Colonic mucosa (tissue), 4 donors: ENCODE measurements at regions not wholly inside any gene's neighbourhood (a gene's known extent, or its start where the extent isn't known, plus 50 kb on each side); places are given as distances from the start of the nearest gene placed in this dataset.

ENCODE experiments used
- DNase-seq: peaks from one replicate; pipeline ENCODE4 v3.0.0-alpha.2; 2020
- H3K27ac ChIP-seq: fragments of 200-600 bp; one replicate; pipeline ENCODE4 v1.8.0; 2021
- H3K27me3 ChIP-seq: fragments of 200-600 bp; one replicate; pipeline ENCODE4 v1.8.0; 2021
- H3K36me3 ChIP-seq: fragments of 200-600 bp; one replicate; pipeline ENCODE4 v1.8.0; 2021
- H3K4me1 ChIP-seq: fragments of 200-600 bp; one replicate; pipeline ENCODE4 v1.8.0; 2021; ENCODE audit warnings: mild to moderate bottlenecking
- H3K4me3 ChIP-seq: fragments of 200-600 bp; one replicate; pipeline ENCODE4 v1.8.0; 2021
- H3K9ac ChIP-seq, 2 donors: one replicate each; pipeline ENCODE4 v1.7.0; 2013; ENCODE audit warnings: control low read depth in 2 of 2, low read depth in 2 of 2, low read length in 2 of 2
- H3K9me3 ChIP-seq: fragments of 200-600 bp; one replicate; pipeline ENCODE4 v1.8.0; 2021
- intact Hi-C: fragments of 100-400 bp; cut with DNase I; formaldehyde crosslinking; loops from one replicate; pipeline ENCODE4 v1.14.1; 2022
- TF ChIP-seq, protein P1 (sequence below): fragments of 200-600 bp; IDR thresholded peaks from one replicate; pipeline ENCODE4 v1.8.0; 2022; ENCODE audit warnings: antibody characterized with exemption, mild to moderate bottlenecking
- donor health status: healthy.
- donor health status: DM: no; HTN: no; CAD: no.
- donor health status: DM: no; HTN: no; CAD: no.

DNA sequence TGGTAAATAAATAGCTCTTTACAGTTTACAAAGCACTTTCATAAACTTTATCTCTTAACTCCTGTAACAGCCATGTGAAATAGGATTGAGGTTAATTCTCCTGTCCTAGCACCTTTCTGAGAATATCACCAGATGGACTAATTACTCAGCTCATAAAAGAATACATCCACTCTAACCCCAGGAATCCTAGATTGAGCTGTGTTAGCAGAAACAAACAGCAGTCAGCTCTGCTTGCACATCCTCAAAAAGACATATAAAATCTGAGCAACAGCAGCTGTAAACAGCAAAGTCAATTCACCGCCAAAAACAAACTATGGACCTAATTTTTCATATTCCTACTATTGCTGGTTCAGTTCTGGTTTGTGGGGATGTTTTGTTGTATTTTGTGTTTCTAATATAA, 182.8 kb downstream of the QDPR start:
- Histone ChIP-seq H3K9me3 (no peaks in the 10 kb centered on the region), H3K9ac (no peak overlapping the region), H3K27ac (no peak overlapping the region), H3K4me3 (no peak overlapping the region), H3K36me3 (no peaks in the 10 kb centered on the region), H3K4me1 (no peaks in the 10 kb centered on the region), H3K27me3 (no peaks in the 10 kb centered on the region)
- DNase-seq, result no peak
- intact Hi-C loops, result loop anchor here (10.0 kb wide), 2 partner anchors 534 to 814 kb away; no protein-coding TSS in a partner anchor
- TF ChIP-seq, protein P1, sequence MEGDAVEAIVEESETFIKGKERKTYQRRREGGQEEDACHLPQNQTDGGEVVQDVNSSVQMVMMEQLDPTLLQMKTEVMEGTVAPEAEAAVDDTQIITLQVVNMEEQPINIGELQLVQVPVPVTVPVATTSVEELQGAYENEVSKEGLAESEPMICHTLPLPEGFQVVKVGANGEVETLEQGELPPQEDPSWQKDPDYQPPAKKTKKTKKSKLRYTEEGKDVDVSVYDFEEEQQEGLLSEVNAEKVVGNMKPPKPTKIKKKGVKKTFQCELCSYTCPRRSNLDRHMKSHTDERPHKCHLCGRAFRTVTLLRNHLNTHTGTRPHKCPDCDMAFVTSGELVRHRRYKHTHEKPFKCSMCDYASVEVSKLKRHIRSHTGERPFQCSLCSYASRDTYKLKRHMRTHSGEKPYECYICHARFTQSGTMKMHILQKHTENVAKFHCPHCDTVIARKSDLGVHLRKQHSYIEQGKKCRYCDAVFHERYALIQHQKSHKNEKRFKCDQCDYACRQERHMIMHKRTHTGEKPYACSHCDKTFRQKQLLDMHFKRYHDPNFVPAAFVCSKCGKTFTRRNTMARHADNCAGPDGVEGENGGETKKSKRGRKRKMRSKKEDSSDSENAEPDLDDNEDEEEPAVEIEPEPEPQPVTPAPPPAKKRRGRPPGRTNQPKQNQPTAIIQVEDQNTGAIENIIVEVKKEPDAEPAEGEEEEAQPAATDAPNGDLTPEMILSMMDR, result no peak

DNA sequence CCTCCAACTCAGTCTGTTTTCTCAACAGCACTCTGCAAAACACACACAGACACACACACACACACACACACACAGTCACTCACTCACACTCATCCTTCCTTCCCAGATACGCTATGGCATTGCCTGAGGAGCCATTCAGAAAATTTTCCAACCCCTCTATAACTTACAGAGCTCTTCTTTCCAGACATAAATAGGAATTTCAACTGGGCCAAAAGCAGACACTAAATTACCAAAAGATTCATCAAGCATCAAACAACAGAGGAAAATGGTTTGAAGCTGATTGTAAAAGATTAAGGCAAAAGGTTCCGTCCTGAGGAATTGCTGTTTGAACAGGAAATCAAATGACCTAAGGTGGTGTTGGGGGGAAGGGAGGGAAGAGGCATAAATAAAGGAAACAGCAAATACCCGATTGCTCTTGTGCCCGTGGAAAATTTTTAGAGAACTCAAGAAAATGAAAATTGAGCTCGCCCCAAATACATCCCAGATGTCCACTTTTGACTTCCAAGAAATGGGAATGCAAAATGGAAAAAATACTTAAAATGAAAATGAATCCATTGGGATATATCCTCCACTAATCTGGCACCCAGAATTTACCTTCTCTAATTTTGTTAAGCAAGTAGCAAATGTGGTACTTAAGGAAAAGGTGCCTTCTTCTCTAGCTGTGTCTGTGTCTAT, 183.6 kb downstream of the QDPR start:
- no peak overlapping the region for H3K9ac ChIP-seq
- no peaks in the 10 kb centered on the region for H3K9me3 ChIP-seq
- no peaks in the 10 kb centered on the region for H3K36me3 ChIP-seq
- TF ChIP-seq, protein P1, result no peak
- H3K4me3 ChIP-seq, result no peak overlapping the region
- intact Hi-C loops, result loop anchor here (10.0 kb wide), 2 partner anchors 533 to 813 kb away; no protein-coding TSS in a partner anchor
- no peak overlapping the region for H3K27ac ChIP-seq
- no peaks in the 10 kb centered on the region for H3K27me3 ChIP-seq
- no peaks in the 10 kb centered on the region for H3K4me1 ChIP-seq
- no peak for DNase-seq

DNA sequence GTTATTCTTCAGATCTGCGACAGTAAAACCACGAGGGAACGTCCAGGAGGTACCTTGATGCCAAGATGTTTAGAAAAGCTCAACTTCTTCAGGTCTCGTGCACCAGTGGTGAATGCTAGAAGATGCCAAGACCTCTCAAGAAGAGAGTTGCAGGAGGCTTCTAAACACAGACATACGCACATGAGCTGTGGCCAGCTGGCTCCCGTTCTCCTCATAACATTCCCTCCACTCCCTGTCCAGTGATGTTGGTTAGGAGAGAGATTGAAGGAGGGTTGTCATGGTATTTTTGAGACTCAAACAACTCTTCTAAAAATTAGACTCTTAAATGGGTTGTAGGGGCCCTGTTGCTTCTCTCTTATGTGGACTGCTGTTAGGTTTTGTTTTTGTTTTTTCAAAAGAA, 184.3 kb downstream of the QDPR start:
- no peak overlapping the region for H3K9ac ChIP-seq
- intact Hi-C loops, result loop anchor here (10.0 kb wide), 2 partner anchors 533 to 813 kb away; no protein-coding TSS in a partner anchor
- H3K27ac ChIP-seq, result no peak overlapping the region
- no peaks in the 10 kb centered on the region for H3K36me3 ChIP-seq
- no peak for DNase-seq
- no peak overlapping the region for H3K4me3 ChIP-seq
- H3K4me1 ChIP-seq, result no peaks in the 10 kb centered on the region
- TF ChIP-seq, protein P1, result no peak
- H3K27me3 ChIP-seq, result no peaks in the 10 kb centered on the region
- H3K9me3 ChIP-seq, result no peaks in the 10 kb centered on the region

DNA sequence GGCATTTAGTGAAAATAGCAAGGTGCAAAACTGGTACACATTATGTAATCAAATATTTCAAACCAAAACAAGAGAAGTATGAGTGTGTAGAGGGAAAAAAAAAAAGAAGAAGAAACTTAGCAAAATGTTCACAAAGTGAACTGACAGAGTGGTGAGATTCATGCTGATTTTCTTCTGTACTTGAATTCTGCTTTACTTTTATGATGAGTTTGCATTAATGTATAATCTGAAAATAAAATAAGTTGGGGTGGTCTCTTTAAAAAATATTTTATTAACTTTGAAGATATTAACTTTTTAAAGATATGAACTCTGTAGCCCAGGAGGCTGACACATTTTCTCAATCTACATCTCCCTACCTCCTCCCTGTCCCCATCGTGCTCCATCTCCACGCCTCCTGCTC, 185.1 kb downstream of the QDPR start:
- Histone ChIP-seq H3K4me1 (no peaks in the 10 kb centered on the region), H3K27me3 (no peaks in the 10 kb centered on the region), H3K36me3 (no peaks in the 10 kb centered on the region), H3K4me3 (no peak overlapping the region), H3K9me3 (no peaks in the 10 kb centered on the region), H3K27ac (no peak overlapping the region), H3K9ac (no peak overlapping the region)
- intact Hi-C loops, result loop anchor here (10.0 kb wide), 2 partner anchors 532 to 812 kb away; no protein-coding TSS in a partner anchor
- TF ChIP-seq, protein P1, result no peak
- no peak for DNase-seq

DNA sequence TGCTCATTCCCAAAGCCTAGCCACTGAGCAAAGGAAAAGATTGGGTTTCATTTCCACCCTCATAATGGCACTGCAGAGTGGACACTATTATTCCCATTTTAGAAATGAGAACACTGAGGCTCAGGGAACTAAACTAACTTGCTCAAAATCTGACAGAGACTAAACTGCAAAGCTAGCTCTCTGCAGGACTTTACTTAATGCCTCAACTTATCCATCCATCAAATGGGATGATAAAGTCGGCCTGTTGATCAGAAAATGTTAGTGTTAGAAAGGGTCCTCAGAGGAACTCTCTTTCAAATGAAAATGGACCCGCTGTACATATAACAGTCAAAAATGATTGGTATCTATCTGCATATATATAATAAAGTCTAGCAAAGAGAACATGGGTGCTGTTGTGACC, 186.8 kb downstream of the QDPR start:
- Histone ChIP-seq H3K36me3 (no peaks in the 10 kb centered on the region), H3K4me1 (no peaks in the 10 kb centered on the region), H3K9ac (no peak overlapping the region), H3K9me3 (no peaks in the 10 kb centered on the region), H3K27me3 (no peaks in the 10 kb centered on the region), H3K4me3 (no peak overlapping the region), H3K27ac (no peak overlapping the region)
- TF ChIP-seq, protein P1, result no peak
- intact Hi-C loops, result loop anchor here (10.0 kb wide), 2 partner anchors 530 to 810 kb away; no protein-coding TSS in a partner anchor
- DNase-seq, result no peak
